ENCODE measurements at regions not wholly inside any gene's neighbourhood (a gene's known extent, or its start where the extent isn't known, plus 50 kb on each side); places are given as distances from the start of the nearest gene placed in this dataset. TPM values are rescaled to one million over a fixed set of nuclear protein-coding genes. Genes with fewer than 3 reads are reported as not detected.

DNA sequence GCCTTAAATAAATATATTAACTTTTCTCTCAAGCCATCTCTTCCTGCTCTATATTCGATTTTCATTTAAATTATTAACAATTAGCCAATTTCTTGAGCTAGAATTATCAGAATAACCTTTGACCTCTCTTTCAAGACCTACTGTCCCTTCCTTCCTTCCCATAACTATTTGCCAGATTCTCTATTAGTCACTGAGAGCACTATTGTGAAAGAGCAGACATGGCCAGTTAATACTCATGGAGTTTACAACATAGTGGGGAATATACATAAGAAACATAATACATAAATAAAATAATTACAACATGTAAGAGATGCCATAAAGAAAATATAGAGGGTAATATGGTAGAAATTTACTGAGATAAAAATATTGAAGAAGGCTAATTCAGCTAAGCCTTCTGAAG is 72.1 kb upstream of the CHD1 start:
- DNase-seq = no peak

DNA sequence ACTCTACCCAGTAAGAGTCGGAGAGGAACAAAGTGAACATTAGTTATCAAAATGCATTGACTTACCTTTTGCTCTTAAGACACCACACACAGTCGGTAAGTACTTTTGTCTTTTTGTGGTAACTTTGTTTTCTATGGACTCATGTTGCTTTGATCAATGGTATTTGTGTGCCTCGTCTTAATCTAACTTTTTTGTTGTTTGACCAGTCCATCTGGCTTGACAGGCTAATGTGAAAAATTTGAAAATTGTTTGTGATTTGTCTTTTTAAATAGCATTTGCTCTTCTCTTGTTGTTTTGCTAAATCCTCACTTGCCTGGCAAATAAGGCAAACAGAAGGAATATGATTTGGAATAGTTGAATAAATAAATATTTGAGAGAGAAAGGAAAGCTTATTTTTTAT is 71.4 kb upstream of the CHD1 start:
- DNase-seq = no peak

- no peak for DNase-seq
These were observed 70.8 kb upstream of the CHD1 start for GRCh38 chr5:98999631-99000030.

GRCh38 chr5:98997000-98997399 is 68.2 kb upstream of the CHD1 start:
- DNase-seq = no peak

GRCh38 chr5:98994611-98995010 is 65.8 kb upstream of the CHD1 start:
- DNase-seq = no peak

DNA sequence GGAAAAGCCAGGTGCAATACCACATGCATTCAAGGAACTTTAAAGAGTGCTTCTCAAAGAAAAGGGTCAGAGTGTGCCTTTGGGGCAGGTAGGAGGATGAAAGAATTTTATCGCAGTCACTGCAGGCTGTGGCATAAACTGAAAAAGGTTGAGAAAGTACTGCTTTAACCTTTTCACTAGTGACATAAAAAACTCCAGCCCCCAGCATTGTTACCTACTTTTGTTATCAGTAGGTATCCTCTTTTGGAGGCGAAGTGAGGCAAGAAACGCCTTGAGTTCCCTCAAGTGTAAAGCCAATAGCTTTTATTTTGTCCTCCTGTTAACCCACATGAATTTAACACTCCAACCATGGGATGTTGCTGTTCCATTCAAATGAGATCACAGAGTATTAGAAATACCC is 64.7 kb upstream of the CHD1 start:
- DNase-seq = no peak

DNA sequence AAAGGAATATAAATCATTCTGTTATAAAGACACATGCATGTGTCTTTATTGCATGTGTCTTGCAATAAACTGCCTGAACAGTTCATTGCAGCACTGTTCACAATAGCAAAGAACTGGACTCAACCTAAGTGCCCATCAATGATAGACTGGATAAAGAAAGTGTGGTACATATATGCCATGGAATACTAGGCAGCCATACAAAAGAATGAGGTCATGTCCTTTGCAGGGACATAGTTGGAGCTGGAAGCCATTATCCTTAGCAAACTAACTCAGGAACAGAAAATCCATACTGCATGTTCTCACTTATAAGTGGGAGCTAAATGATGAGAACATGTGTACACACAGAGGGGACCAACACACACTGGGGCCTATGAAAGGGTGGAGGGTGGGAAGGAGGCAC is 63.7 kb upstream of the CHD1 start:
- no peak for DNase-seq

GRCh38 chr5:98989727-98990126 is 60.9 kb upstream of the CHD1 start:
- no peak for DNase-seq

DNA sequence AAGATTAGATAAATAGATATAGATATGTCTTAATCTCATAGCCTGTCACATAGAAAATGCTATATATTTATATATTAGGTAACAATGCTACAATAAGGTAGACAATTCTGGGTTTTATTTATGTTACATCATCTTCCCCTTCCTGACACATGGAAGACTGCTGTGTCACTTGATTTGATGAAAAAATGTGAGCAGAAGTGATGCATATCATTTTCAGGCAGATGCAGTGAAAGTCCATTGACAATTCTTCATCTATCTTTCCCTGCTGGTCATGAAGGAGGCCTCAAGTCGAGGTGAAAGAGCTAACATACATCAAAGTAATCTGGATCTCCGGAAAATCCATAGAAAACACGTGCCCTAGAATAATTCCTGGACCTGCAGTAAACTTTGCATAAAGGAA is 57.8 kb upstream of the CHD1 start:
- no peak for DNase-seq

GRCh38 chr5:98982880-98983279 is 54.1 kb upstream of the CHD1 start:
- no peak for DNase-seq

Small RNA genes lying in the stretch of these regions (small RNA-seq; reads per million reads assigned to genes)
- gene MTND4LP5 (ENCODE audit: low replicate concordance) (not detected), gene RF00019 (ENCODE audit: low replicate concordance) (not detected), gene RNU6-1119P (ENCODE audit: low replicate concordance) (not detected)
